Dedifferentiated amniotic fluid mesenchymal stem cell (primary cell): ENCODE measurements at regions not wholly inside any gene's neighbourhood (a gene's known extent, or its start where the extent isn't known, plus 50 kb on each side); places are given as distances from the start of the nearest gene placed in this dataset.
"Not testable (repeated sequence)": the region's sequence is repeated elsewhere in the genome, so short reads cannot be mapped to it uniquely, and the experiment has no call there.

Source experiments
- DNase-seq: peaks from one replicate; pipeline ENCODE4 v3.0.0-alpha.2; 2016; ENCODE audit errors: extremely low spot score

DNA sequence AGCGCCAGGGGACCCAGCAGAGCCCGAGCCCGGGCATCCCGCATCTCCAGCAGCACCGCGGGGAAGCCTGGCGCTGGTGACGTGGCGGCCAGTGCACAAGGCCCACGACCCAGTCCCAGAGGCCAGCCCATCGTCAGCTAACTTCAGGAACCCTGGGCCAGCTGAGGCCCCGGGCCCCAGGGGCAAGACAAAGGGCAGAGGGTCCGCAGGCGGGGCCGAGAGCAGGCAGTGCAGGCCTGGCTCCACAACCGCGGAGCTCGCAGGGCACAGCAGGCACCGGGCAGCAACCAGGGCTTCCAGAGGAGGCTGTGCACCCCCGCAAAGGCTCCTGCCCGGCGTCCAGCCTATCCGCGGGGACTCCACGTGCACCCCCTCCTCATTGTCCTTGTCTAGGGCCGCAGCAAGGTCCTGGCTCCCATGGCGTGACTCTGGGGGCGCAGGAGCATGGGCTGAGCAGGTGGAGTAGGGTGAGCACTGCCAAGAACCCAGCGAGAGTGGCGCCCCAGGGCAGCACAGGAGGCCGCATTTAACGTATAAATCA is 352.5 kb downstream of the KCNJ18 start:
- not testable (repeated sequence) for DNase-seq

DNA sequence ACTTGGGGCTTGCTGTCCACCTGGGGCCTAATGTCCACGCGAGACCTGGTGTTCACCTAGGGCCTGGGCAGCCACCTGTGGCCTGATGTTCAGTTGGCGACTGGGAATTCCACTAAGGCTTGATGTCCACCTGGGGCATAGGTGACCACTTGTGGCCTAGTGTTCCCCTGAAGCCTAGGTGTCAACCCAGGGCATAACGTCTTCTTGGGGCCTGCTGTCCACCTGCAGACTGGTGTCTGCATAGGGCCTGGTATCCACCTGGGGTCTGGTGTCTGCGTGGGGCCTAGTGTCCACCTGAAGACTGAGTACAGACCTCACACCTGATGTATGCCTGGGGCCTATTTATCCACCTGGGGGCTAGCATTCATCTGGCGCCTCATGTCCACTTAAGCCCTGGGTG is 355.2 kb downstream of the KCNJ18 start:
- not testable (repeated sequence) for DNase-seq

- not testable (repeated sequence) for DNase-seq
Observed at GRCh38 chr17:22048226-22048625, 355.9 kb downstream of the KCNJ18 start.

DNA sequence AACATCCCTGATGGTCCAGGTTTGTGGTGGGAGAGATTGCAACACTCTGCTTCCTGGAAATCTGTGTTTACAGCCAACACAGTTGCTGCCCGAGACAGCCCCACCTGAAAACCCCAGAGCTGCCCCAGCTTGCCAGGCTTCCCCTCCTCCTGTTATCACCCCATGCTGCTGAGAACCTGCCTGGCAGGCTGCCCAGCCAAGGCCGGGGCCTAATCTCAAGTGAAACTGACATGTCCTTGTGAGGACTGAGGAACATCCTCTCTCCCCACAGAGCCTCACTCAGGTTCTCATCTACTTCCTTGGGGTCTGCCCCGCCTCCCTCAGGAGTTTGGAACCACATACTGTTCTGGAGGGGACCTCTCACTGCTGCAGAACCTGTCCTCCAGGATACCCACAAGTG is 358.4 kb downstream of the KCNJ18 start:
- not testable (repeated sequence) for DNase-seq

DNA sequence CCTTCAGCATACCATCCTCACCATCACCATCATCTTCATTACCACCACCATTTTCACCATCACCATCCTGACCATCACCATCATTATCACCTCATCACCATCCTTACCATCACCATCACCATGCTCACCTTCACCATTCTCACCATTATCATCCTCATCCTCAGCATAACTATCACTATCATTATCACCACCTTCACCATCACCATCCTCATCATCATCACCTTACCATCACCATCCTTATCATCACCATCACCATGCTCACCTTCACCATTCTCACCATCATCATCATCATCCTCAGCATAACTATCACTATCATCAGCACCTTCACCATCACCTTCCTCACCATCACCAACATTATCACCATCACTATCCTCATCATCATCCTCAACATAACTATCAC is 360.4 kb downstream of the KCNJ18 start:
- not testable (repeated sequence) for DNase-seq

GRCh38 chr17:22056566-22056965 is 364.2 kb downstream of the KCNJ18 start:
- DNase-seq = not testable (repeated sequence)

DNA sequence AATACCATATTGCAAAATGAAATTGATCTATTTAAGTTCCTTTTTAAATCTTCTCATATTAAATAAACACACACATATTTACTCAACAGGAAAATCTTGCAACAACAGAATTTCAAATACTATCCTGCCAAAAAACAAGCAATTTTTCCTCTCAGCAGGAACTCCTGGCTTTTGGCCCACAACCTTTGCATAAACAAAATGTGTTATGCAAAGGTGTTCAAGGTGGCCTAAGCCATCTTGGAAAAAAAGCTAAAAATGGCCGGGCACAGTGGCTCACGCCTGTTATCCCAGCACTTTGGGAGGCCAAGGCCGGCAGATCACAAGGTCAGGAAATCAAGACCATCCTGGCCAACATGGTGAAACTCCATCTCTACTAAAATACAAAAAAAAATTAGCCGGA is 383.6 kb downstream of the KCNJ18 start:
- DNase-seq = not testable (repeated sequence)

DNA sequence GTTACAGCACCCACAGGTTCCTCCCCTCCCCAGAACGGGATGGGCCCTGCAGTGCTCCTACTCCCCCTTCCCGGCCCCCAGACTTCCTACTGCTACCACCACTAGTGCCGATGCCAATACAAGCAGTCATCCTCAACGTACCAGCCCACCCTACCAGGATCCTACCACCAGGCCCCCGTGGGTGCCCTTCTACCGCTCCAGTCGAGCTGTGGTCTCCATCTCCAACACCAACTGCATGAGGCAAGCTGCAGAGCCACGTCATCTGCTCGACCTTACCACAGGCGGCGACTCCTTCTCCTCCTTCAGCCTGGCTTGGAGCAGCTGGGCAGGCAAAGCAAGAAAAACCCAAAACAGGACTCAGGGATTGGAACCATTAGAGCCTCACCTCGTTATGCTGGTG is 396.3 kb downstream of the KCNJ18 start:
- DNase-seq = not testable (repeated sequence)

DNA sequence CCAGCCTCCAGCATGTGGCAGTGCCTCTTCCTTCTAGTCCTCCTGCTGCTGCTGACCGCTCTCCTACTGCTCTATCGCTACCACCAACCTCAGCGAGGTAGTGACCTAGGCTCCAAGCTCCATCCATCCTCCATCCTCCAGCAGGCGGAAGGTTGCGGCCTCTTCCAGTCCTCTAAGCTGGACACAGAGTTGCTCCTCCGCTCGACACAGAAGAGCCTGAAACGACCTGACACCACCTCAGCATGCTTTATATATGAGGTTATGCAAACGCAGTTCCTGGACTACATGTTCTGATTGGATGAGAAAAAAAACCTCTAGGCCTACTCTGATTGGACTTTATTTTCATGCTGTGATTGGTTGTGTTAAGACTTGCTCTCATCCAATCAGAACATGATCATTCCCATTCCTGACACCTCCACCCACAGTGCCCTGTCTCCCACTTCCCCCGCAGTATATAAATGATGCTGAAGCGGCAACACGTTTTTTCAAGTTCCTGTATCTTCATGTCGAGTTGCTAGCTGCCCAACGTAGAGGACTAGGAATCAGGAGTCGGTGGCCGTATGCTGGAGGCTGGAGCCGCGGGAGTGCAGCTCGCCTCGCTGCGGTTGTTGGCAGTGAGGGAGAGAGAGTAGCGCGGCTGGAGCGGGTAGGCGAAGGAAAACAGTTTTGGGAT is 398.1 kb downstream of the KCNJ18 start:
- DNase-seq = no peak

DNA sequence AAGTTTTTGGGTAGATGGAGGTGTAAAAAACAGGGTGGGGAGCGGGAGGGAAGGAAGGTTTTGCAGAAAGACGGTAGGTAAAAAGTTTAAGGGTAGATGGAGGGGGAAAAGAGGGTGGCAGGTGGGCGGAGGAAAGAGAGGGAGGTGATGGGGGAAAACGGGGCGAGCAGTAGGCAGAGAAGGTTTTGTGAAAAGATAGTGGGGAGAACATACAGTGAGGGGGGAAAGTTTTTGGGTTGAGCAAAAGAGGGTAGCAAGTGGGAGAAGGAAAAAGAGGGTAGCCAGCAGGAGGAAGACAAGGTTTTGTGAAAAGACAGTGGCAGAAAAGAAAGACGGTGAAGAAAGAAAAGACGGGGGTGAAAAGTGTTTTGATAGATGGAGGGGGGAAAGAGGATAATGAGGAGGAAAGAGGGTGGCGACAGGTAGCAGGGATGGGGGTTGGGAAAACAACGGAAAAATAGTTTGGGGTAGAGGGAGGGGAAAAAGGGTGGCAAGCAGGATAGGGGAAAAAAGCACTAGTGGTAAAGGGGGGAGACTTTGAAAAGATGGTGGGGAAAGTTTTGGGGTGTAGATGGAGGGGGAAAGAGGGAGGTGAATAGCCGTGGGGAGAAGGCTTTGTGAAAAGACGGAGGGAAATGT is 398.8 kb downstream of the KCNJ18 start:
- DNase-seq = not testable (repeated sequence)

GRCh38 chr17:22091840-22092239 is 399.5 kb downstream of the KCNJ18 start:
- DNase-seq = not testable (repeated sequence)

GRCh38 chr17:22095414-22095813 is 403.1 kb downstream of the KCNJ18 start:
- DNase-seq = not testable (repeated sequence)

DNA sequence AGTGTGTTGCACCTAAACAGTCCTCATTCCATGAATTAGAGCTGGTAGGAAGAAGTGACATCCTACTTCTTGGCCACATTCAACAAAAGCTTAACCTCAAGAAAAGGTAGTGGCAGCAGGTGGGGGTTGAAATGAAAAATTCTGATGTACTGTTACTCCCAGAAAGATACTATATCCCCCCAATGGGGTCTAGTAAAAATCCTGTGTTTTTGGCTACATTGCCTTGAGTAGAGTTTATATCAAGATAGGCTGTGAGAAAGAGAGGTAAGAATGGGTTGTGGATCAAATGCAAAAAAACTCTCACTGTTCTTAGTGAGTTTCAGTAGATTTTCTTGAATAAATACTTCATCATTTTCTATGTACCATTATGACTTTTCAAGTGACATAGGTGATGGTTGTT is 407.3 kb downstream of the KCNJ18 start:
- DNase-seq = not testable (repeated sequence)

GRCh38 chr17:22102177-22102576 is 409.9 kb downstream of the KCNJ18 start:
- DNase-seq = no peak

DNA sequence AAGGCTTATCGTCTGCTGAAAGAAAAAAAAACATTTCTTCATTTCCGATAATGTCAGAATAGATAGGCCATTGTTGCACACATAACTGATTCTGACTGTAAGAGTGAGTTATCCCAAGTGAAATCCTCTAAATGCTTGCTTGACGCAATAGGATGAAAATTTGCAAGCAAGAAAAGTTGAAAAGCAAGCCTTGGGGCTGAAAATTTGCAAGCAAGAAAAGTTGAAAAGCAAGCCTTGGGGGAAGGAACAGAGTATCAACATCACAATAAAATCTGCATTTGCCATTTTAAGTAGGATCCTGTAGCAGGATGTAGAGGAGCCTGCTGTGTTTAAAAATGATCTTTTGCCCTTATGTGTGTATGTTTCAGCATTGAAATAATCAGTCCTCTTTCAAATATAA is 424.4 kb downstream of the KCNJ18 start:
- DNase-seq = not testable (repeated sequence)

- DNase-seq = not testable (repeated sequence)
Observed at GRCh38 chr17:22117401-22117800, 425.1 kb downstream of the KCNJ18 start.

GRCh38 chr17:22119016-22119415 is 426.7 kb downstream of the KCNJ18 start:
- DNase-seq = not testable (repeated sequence)

- DNase-seq = not testable (repeated sequence)
Observed at GRCh38 chr17:22119751-22120150, 427.4 kb downstream of the KCNJ18 start.

DNA sequence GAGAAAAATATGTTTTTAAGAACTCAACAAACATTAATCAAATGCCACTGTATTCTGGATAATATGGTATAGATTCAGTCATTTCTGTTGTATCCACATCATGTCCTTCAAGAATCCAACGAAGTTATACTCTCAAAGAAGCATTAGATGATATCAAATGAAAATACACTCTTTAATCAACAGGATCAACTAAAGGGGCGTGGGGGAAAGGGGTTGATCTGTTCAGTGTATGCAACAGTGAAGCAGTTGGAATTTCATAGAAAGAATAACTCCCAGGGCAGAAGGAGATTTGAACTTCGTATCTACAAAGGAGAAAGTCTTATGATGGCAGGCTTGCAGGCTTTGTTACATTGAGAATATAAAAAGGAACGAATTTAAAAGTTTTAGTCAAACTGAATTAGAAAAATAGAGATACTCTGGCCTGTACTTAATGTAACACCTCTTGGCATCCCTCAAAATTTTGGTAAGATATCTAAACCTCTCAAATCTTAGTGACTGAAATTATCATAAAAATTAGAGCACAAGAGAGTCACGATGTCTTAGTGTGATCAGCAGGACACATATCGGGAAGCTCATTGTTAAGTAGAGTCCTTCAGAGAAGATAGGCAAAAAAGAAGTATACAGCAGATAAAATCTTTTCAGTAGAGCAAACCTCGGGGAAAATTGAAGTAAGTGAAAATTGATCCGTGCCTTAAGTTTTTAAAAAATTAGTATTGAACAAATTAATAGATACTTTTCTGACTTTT is 431.4 kb downstream of the KCNJ18 start:
- no peak for DNase-seq

GRCh38 chr17:22128171-22128570 is 435.8 kb downstream of the KCNJ18 start:
- DNase-seq = no peak

DNA sequence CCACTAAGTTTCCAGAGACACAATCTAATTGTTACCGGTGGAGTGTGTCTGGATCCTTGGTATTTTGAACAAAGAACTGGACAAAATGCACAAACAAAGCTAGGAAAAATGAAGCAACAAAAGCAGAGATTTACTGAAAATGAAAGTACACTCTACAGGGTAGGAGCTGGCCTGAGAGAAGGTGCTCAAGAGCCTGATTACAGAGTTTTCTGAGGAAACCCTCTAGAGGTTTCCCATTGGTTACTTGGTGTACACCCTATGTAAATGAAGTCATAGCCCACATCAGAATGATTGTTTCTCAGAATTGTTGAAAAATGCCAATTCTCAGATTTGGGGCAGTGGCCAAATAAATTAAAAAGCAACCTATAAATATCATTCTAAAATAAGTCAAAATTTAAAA is 436.4 kb downstream of the KCNJ18 start:
- DNase-seq = no peak

DNA sequence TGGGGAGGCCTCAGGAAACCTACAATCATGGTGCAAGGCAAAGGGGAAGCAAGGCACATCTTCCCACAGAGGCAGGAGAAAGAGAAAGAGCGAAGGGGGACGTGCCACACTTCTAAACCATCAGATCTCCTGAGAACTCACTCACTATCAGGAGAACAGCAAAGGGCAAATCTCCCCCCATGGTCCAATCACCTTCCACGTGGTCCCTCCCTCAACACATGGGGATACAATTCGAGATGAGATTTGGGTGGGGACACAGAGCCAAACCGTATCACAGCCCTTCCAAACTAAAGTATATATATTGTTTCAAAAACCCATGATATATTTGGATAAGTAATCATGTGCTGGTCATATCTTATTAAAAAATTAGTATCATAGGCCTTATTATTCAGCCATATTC is 437.6 kb downstream of the KCNJ18 start:
- DNase-seq = not testable (repeated sequence)
